Gastroesophageal sphincter (tissue), 4 donors: ENCODE measurements at regions not wholly inside any gene's neighbourhood (a gene's known extent, or its start where the extent isn't known, plus 50 kb on each side); places are given as distances from the start of the nearest gene placed in this dataset.

Source experiments
- ATAC-seq: fragments of 150-250 bp; one replicate; pipeline ENCODE4 v1.9.1; 2016; ENCODE audit warnings: mild to moderate bottlenecking, moderate library complexity
- H3K27ac ChIP-seq, 4 donors: fragments of 200-600 bp; sonication (generic) in 3 of 4; 1 replicate in 3 of 4; 2 replicates in 1 of 4; pipeline ENCODE4 v1.5.1; 2016 to 2019
- H3K27me3 ChIP-seq: fragments of 200-600 bp; sonication (generic); one replicate; pipeline ENCODE4 v1.5.1; 2019
- H3K36me3 ChIP-seq, 2 donors: fragments of 200-600 bp; sonication (generic); one replicate each; pipeline ENCODE4 v1.5.1; 2019; ENCODE audit warnings: control low read depth in 1 of 2
- H3K4me1 ChIP-seq, 3 donors: fragments of 200-600 bp; sonication (generic); 1 replicate in 2 of 3; 2 replicates in 1 of 3; pipeline ENCODE4 v1.5.1; 2016 to 2019; ENCODE audit warnings: control low read depth in 2 of 3
- H3K4me3 ChIP-seq, 2 donors: fragments of 200-600 bp; sonication (generic); one replicate each; pipeline ENCODE4 v1.5.1; 2019; ENCODE audit warnings: mild to moderate bottlenecking in 1 of 2, moderate library complexity in 1 of 2
- H3K9me3 ChIP-seq, 3 donors: fragments of 200-600 bp; sonication (generic); one replicate each; pipeline ENCODE4 v1.5.1; 2017 to 2019; ENCODE audit warnings: control low read depth in 2 of 3
- CTCF ChIP-seq, 4 experiments: fragments of 200-600 bp in 2 of 4; fragments of 450-650 bp in 2 of 4; sonication (generic) in 1 of 4; IDR thresholded peaks; one replicate each; pipeline ENCODE4 v1.5.1; 2017 to 2019; ENCODE audit warnings: antibody characterized with exemption in 4 of 4, mild to moderate bottlenecking in 2 of 4, moderate library complexity in 2 of 4
- EP300 ChIP-seq: sonication (generic); formaldehyde crosslinking; IDR thresholded peaks from one replicate; pipeline ENCODE4 v1.6.1; 2017; ENCODE audit warnings: antibody characterized with exemption, mild to moderate bottlenecking
- POLR2A ChIP-seq, 2 donors: fragments of 450-650 bp; IDR thresholded peaks; one replicate each; pipeline ENCODE4 v1.6.1; 2017; ENCODE audit warnings: antibody characterized with exemption in 2 of 2, mild to moderate bottlenecking in 2 of 2, moderate library complexity in 1 of 2
- POLR2AphosphoS5 ChIP-seq: sonication (generic); formaldehyde crosslinking; IDR thresholded peaks from one replicate; pipeline ENCODE4 v1.6.1; 2017; ENCODE audit warnings: antibody characterized with exemption
- WGBS, 2 donors: methylation state at CpG; one replicate each; pipeline ENCODE4 v1.1.5; 2018; ENCODE audit warnings: low coverage in 1 of 2; 5-methylcytosine and 5-hydroxymethylcytosine counted together

GRCh38 chr12:92608151-92609091 lies 94.4 kb upstream of the PLEKHG7 start:
- Histone ChIP-seq H3K27ac (no peak overlapping the region), H3K4me1 (no peaks in the 10 kb centered on the region), H3K4me3 (no peak overlapping the region), H3K9me3 (no peaks in the 10 kb centered on the region), H3K27me3 (no peaks in the 10 kb centered on the region), H3K36me3 (no peaks in the 10 kb centered on the region)
- no peak for TF ChIP-seq POLR2AphosphoS5
- TF ChIP-seq CTCF (IDR thresholded peaks at IDR 0.05) = peak in 3 of 4 experiments; percentile 4 to 40 (median 8)
- 46% methylated on average over 8 of the region's 8 CpGs for WGBS, 2 donors
- ATAC-seq = no peak

DNA sequence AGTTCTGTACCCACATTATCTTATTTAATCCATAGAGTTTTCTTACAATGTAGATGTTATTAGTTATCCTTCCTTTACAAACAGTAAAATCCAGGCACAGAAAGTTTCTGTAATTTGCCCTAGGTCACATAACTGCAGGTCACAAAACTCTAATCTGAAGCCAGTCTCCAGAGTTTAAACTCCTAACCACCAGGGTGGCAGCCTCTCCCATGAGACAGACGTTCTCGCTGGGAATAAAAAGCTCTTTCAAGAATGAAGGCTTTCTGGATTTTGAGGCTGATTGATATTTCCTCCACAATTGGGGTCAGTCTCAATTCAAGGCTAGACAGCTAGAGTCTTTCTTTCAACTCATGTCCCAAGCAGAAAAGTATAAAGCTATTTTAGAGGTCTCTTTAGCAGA lies 95.8 kb upstream of the PLEKHG7 start:
- WGBS, 2 donors = 80 to 88% methylated on average over 2 of the region's 2 CpGs
- H3K36me3 ChIP-seq = no peaks in the 10 kb centered on the region
- no peak for ATAC-seq
- H3K4me3 ChIP-seq = no peak overlapping the region
- no peaks in the 10 kb centered on the region for H3K9me3 ChIP-seq
- H3K4me1 ChIP-seq = no peaks in the 10 kb centered on the region
- no peaks in the 10 kb centered on the region for H3K27me3 ChIP-seq
- no peak overlapping the region for H3K27ac ChIP-seq
- TF ChIP-seq POLR2A (IDR thresholded peaks at IDR 0.05) = no peak
- no peak for TF ChIP-seq EP300
- no peak for TF ChIP-seq CTCF (IDR thresholded peaks at IDR 0.05)
- no peak for TF ChIP-seq POLR2AphosphoS5

DNA sequence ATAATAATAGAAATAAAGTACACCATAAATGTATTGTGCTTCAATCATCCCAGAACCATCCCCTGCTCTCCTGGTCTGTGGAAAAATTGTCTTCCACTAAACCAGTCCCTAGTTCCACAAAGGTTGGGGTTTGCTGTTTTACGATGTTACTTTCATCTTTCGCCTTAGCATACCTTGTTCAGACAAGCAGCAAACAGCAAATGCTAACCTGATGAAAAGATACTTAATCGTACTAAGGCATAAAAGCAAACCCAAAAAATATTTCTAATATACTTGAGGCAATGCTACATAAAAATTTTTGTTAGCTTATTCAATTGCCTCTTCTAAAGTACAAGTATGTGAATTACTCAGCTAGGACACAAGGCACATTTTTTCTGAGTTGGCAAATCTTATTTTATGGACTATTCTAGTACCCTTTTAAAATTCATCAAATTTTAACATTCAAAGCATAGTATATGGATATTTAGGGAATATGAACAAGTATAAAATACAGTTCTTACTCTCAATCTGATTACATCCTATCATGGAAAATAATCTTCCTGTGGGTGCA lies 97.1 kb upstream of the PLEKHG7 start:
- 60 to 71% methylated on average over 1 to 3 of the region's 3 CpGs for WGBS, 2 donors
- Histone ChIP-seq H3K4me3 (no peak overlapping the region), H3K27me3 (no peaks in the 10 kb centered on the region), H3K27ac (no peak overlapping the region), H3K4me1 (no peaks in the 10 kb centered on the region), H3K9me3 (no peaks in the 10 kb centered on the region), H3K36me3 (no peaks in the 10 kb centered on the region)
- no peak for ATAC-seq
- TF ChIP-seq CTCF (IDR thresholded peaks at IDR 0.05) (no peak), EP300 (no peak), POLR2A (IDR thresholded peaks at IDR 0.05) (no peak), POLR2AphosphoS5 (no peak)

GRCh38 chr12:92604786-92605185 lies 98.0 kb upstream of the PLEKHG7 start:
- no peaks in the 10 kb centered on the region for H3K36me3 ChIP-seq
- no peaks in the 10 kb centered on the region for H3K4me1 ChIP-seq
- TF ChIP-seq EP300 (no peak), POLR2A (IDR thresholded peaks at IDR 0.05) (no peak), POLR2AphosphoS5 (no peak), CTCF (IDR thresholded peaks at IDR 0.05) (no peak)
- no peaks in the 10 kb centered on the region for H3K27me3 ChIP-seq
- ATAC-seq = no peak
- H3K27ac ChIP-seq = no peak overlapping the region
- H3K9me3 ChIP-seq = peaks cover 0 to 8% (median 0%) of the 10 kb centered on the region in 3 donors
- H3K4me3 ChIP-seq = no peak overlapping the region
